HepG2 (cell line): ENCODE measurements at regions not wholly inside any gene's neighbourhood (a gene's known extent, or its start where the extent isn't known, plus 50 kb on each side); places are given as distances from the start of the nearest gene placed in this dataset.

Experiments
- ATAC-seq: fragments of 200-7000 bp; cut with Tn5 transposase; 3 replicates; pipeline ENCODE4 v1.9.1; 2020; ENCODE audit warnings: mild to moderate bottlenecking, moderate library complexity
- BruUV-seq: library from RNA; stranded (reverse); fragments of 400-500 nt; replicated peaks from 2 replicates; lab custom pipeline; 2021; lab: Mats Ljungman, UMichigan
- CTCF ChIA-PET: fragments of 300-600 bp; formaldehyde crosslinking; extraction: SDS; loops from one replicate; lab custom pipeline; 2021; ENCODE audit warnings: low total read pairs, inconsistent platforms, low intra/inter-chr PET ratio; lab: Yijun Ruan, JAX
- POLR2A ChIA-PET: fragments of 350-600 bp; sonication (Branson Sonifier 250); formaldehyde crosslinking; loops from one replicate; lab custom pipeline; 2020; ENCODE audit warnings: antibody characterized with exemption, inconsistent platforms; lab: Yijun Ruan, JAX
- DNase-seq: peaks from one replicate; pipeline ENCODE4 v3.0.0-alpha.2; 2015; ENCODE audit warnings: low spot score
- FAIRE-seq: peaks from 3 replicates; lab custom pipeline; 2011; peaks lifted over from hg19 to GRCh38; lab: Jason Lieb, UNC
- H2AFZ ChIP-seq: one replicate; pipeline ENCODE4 v1.6.1; 2011; ENCODE audit warnings: low read length, inconsistent platforms
- H3K27ac ChIP-seq: fragments of 300-600 bp; 3 replicates; pipeline ENCODE4 v1.8.0; 2011; ENCODE audit warnings: mixed run types, mild to moderate bottlenecking, mixed read lengths, low read length, inconsistent platforms; ENCODE audit not compliant: insufficient read depth; ENCODE audit errors: extremely low read length
- H3K27me3 ChIP-seq, 2 experiments: fragments of 200-600 bp in 1 of 2; 2 replicates in 1 of 2; 3 replicates in 1 of 2; pipeline versions ENCODE4 v1.6.0 to v1.8.0; 2011; ENCODE audit warnings: low read length in 2 of 2, mild to moderate bottlenecking in 2 of 2, moderate library complexity in 2 of 2, inconsistent platforms in 1 of 2; ENCODE audit not compliant: insufficient read depth in 2 of 2, control insufficient read depth in 1 of 2
- H3K36me3 ChIP-seq, 2 experiments: fragments of 200-600 bp in 1 of 2; replicated peaks in 1 of 2; 2 replicates in 1 of 2; 3 replicates in 1 of 2; pipeline versions ENCODE4 v1.5.1 to v1.8.0; 2011; ENCODE audit warnings: low read length in 2 of 2, inconsistent platforms in 1 of 2; ENCODE audit not compliant: insufficient read depth in 2 of 2, control insufficient read depth in 1 of 2
- H3K4me1 ChIP-seq: 2 replicates; pipeline ENCODE4 v1.5.1; 2012; ENCODE audit warnings: low read length, inconsistent platforms; ENCODE audit not compliant: insufficient read depth
- H3K4me2 ChIP-seq: 2 replicates; pipeline ENCODE4 v1.6.0; 2011; ENCODE audit warnings: low read depth, low read length, inconsistent platforms
- H3K4me3 ChIP-seq, 3 experiments: fragments of 200-600 bp in 1 of 3; sonication (generic), shearing (Covaris generic) in 1 of 3; replicated peaks in 1 of 3; 2 replicates each; pipeline ENCODE4 v1.5.1; 2011 to 2016; ENCODE audit warnings: low read length in 3 of 3, inconsistent platforms in 2 of 3, low read depth in 2 of 3, mild to moderate bottlenecking in 2 of 3, control low read depth in 1 of 3, mixed read lengths in 1 of 3; ENCODE audit not compliant: insufficient read depth in 1 of 3
- H3K79me2 ChIP-seq: one replicate; pipeline ENCODE4 v1.6.1; 2011; ENCODE audit warnings: low read length, inconsistent platforms; ENCODE audit not compliant: insufficient read depth
- H3K9ac ChIP-seq: 2 replicates; pipeline ENCODE4 v1.6.0; 2011; ENCODE audit warnings: mild to moderate bottlenecking, low read depth, low read length, inconsistent platforms; ENCODE audit not compliant: insufficient read depth
- H3K9me3 ChIP-seq: 2 replicates; pipeline ENCODE4 v1.5.1; 2012; ENCODE audit warnings: mild to moderate bottlenecking, low read length
- H4K20me1 ChIP-seq: 2 replicates; pipeline ENCODE4 v1.6.0; 2011; ENCODE audit warnings: inconsistent platforms, mild to moderate bottlenecking, low read length, moderate library complexity; ENCODE audit not compliant: insufficient read depth
- GTF2F1 ChIP-seq: fragments of 150-350 bp; IDR thresholded peaks from 2 replicates; pipeline ENCODE4 v1.6.1; 2014; ENCODE audit warnings: low read length
- HNRNPK ChIP-seq: fragments of 200-400 bp; formaldehyde crosslinking; IDR thresholded peaks from 2 replicates; pipeline ENCODE4 v1.6.1; 2018; ENCODE audit warnings: low read length, low read depth, moderate library complexity, mild to moderate bottlenecking; ENCODE audit not compliant: poor library complexity, severe bottlenecking
- IRX3 ChIP-seq: sonication (generic); formaldehyde crosslinking; IDR thresholded peaks from 2 replicates; pipeline ENCODE4 v1.8.1; 2023; ENCODE audit warnings: mild to moderate bottlenecking, low read depth, missing genetic modification reagents, borderline replicate concordance
- JDP2 ChIP-seq: sonication (generic); formaldehyde crosslinking; IDR thresholded peaks from 2 replicates; pipeline ENCODE4 v1.8.1; 2022; ENCODE audit warnings: missing genetic modification reagents, borderline replicate concordance
- NKX3-1 ChIP-seq: sonication (generic); formaldehyde crosslinking; IDR thresholded peaks from 2 replicates; pipeline ENCODE4 v1.5.0; 2020; ENCODE audit warnings: missing genetic modification reagents
- REL ChIP-seq: sonication (generic); formaldehyde crosslinking; conservative IDR thresholded peaks from 2 replicates; pipeline ENCODE4 v1.8.0; 2022; ENCODE audit warnings: mild to moderate bottlenecking, missing genetic modification reagents, moderate library complexity
- RELA ChIP-seq: sonication (generic); formaldehyde crosslinking; IDR thresholded peaks from 2 replicates; pipeline ENCODE4 v1.4.0; 2020; ENCODE audit warnings: missing genetic modification reagents
- SMYD3 ChIP-seq: sonication (generic); formaldehyde crosslinking; IDR thresholded peaks from 2 replicates; pipeline ENCODE4 v1.8.1; 2023; ENCODE audit warnings: mild to moderate bottlenecking, missing genetic modification reagents
- SOX13 ChIP-seq, 3 experiments: fragments of 450-650 bp in 1 of 3; sonication (generic) in 1 of 3; formaldehyde crosslinking in 1 of 3; IDR thresholded peaks in 2 of 3; conservative IDR thresholded peaks in 1 of 3; 2 replicates each; pipeline versions ENCODE4 v1.5.0 to v1.6.1; 2016 to 2020; ENCODE audit warnings: antibody characterized with exemption in 1 of 3, mild to moderate bottlenecking in 1 of 3, missing compliant biosample characterization in 1 of 3, missing genetic modification reagents in 1 of 3, moderate library complexity in 1 of 3
- ZMYM4 ChIP-seq: sonication (generic); formaldehyde crosslinking; IDR thresholded peaks from 2 replicates; pipeline ENCODE4 v1.8.1; 2023; ENCODE audit warnings: mild to moderate bottlenecking, missing genetic modification reagents
- ZNF292 ChIP-seq: sonication (generic); formaldehyde crosslinking; IDR thresholded peaks from 2 replicates; pipeline ENCODE4 v1.8.1; 2022; ENCODE audit warnings: mild to moderate bottlenecking, low read depth, missing genetic modification reagents, borderline replicate concordance
- ZNF558 ChIP-seq: sonication (generic); formaldehyde crosslinking; IDR thresholded peaks from 2 replicates; pipeline ENCODE4 v1.9.0; 2022; ENCODE audit warnings: mild to moderate bottlenecking, missing genetic modification reagents, borderline replicate concordance
- ZNF652 ChIP-seq: IDR thresholded peaks from 2 replicates; pipeline ENCODE4 v1.6.1; 2016; ENCODE audit warnings: low read depth, borderline replicate concordance
- ZNF75D ChIP-seq: sonication (generic); formaldehyde crosslinking; IDR thresholded peaks from 2 replicates; pipeline ENCODE4 v1.8.1; 2023; ENCODE audit warnings: missing genetic modification reagents, mild to moderate bottlenecking, borderline replicate concordance
- WGBS: methylation state at CpG from one replicate; pipeline ENCODE4 v1.1.6; 2017; ENCODE audit warnings: low lambda C conversion rate; 5-methylcytosine and 5-hydroxymethylcytosine counted together
- in situ Hi-C: cut with HindIII; loops from 2 replicates; pipeline ENCODE4 v1.10.0; 2017; ENCODE audit warnings: low pct_unique_long_range_greater_than_20kb; ENCODE audit not compliant: extremely low pct_ligation_motif_present
- intact Hi-C: fragments of 100-400 bp; cut with micrococcal nuclease; formaldehyde crosslinking; loops from one replicate; pipeline ENCODE4 v1.10.0; 2022; ENCODE audit not compliant: unreplicated experiment
- TF ChIP-seq, protein P1 (sequence below): sonication (generic); formaldehyde crosslinking; IDR thresholded peaks from 2 replicates; pipeline ENCODE4 v1.4.0; 2020; ENCODE audit warnings: missing genetic modification reagents, borderline replicate concordance

- TF ChIP-seq ZNF75D (CRISPR knock-in tag): no peak
- TF ChIP-seq, protein P1, sequence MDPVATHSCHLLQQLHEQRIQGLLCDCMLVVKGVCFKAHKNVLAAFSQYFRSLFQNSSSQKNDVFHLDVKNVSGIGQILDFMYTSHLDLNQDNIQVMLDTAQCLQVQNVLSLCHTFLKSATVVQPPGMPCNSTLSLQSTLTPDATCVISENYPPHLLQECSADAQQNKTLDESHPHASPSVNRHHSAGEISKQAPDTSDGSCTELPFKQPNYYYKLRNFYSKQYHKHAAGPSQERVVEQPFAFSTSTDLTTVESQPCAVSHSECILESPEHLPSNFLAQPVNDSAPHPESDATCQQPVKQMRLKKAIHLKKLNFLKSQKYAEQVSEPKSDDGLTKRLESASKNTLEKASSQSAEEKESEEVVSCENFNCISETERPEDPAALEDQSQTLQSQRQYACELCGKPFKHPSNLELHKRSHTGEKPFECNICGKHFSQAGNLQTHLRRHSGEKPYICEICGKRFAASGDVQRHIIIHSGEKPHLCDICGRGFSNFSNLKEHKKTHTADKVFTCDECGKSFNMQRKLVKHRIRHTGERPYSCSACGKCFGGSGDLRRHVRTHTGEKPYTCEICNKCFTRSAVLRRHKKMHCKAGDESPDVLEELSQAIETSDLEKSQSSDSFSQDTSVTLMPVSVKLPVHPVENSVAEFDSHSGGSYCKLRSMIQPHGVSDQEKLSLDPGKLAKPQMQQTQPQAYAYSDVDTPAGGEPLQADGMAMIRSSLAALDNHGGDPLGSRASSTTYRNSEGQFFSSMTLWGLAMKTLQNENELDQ (CRISPR knock-in tag): no peak
- no peak for TF ChIP-seq RELA (CRISPR knock-in tag)
- no peak for TF ChIP-seq ZNF292 (CRISPR knock-in tag)
- TF ChIP-seq IRX3 (CRISPR knock-in tag): no peak
- TF ChIP-seq ZNF652 (CRISPR knock-in tag): no peak
- no peak for TF ChIP-seq ZMYM4
- no peak for TF ChIP-seq REL (CRISPR knock-in tag)
- TF ChIP-seq SMYD3 (CRISPR knock-in tag): no peak
- TF ChIP-seq SOX13 (IDR thresholded peaks at IDR 0.05): no peak
- TF ChIP-seq SOX13 (CRISPR knock-in tag; conservative IDR thresholded peaks at IDR 0.05 in 1 of 2, IDR thresholded peaks at IDR 0.05 in 1 of 2): no peak
- TF ChIP-seq HNRNPK: no peak
- no peak for TF ChIP-seq ZNF558 (CRISPR knock-in tag)
- no peak for TF ChIP-seq GTF2F1
- TF ChIP-seq JDP2 (CRISPR knock-in tag): no peak
- no peak for TF ChIP-seq NKX3-1 (CRISPR knock-in tag)
- WGBS: 0% methylated on average over 1 of the region's 1 CpG
- intact Hi-C loops (no loop called here), in situ Hi-C loops (no loop called here)
- FAIRE-seq: no peak
- H3K4me2 ChIP-seq: no peak overlapping the region
- no peak overlapping the region for H3K27ac ChIP-seq
- POLR2A ChIA-PET: no interaction called here
- no TSS peak for BruUV-seq
- H3K9me3 ChIP-seq: peaks cover 14% of the 10 kb centered on the region
- ATAC-seq: no peak
- no peak overlapping the region for H3K4me3 ChIP-seq
- H3K27me3 ChIP-seq: peaks cover 0 to 8% of the 10 kb centered on the region in 2 experiments; a peak in 1 of 5 replicates
- DNase-seq: no peak
- H4K20me1 ChIP-seq: no peaks in the 10 kb centered on the region
- H3K4me1 ChIP-seq: no peaks in the 10 kb centered on the region
- CTCF ChIA-PET: no interaction called here
- no peak overlapping the region for H3K9ac ChIP-seq
- H3K36me3 ChIP-seq: no peaks in the 10 kb centered on the region
- H3K79me2 ChIP-seq: no peaks in the 10 kb centered on the region
- no peak overlapping the region for H2AFZ ChIP-seq
Measured at GRCh38 chr16:54458923-54459322, 172.3 kb upstream of the IRX3 start.
